ENCODE measurements at regions not wholly inside any gene's neighbourhood (a gene's known extent, or its start where the extent isn't known, plus 50 kb on each side); places are given as distances from the start of the nearest gene placed in this dataset.

- no peak for TF ChIP-seq CTCF (tag by site-specific recombination; IDR thresholded peaks at IDR 0.05)
- no peak for TF ChIP-seq ZBTB26 (tag by site-specific recombination; optimal IDR thresholded peaks at IDR 0.05)
- no peak for TF ChIP-seq YY1 (tag by site-specific recombination; IDR thresholded peaks at IDR 0.05)
- TF ChIP-seq ZNF112 (tag by site-specific recombination; IDR thresholded peaks at IDR 0.05) = no peak
- no peak for TF ChIP-seq ZNF292 (tag by site-specific recombination; IDR thresholded peaks at IDR 0.05; ENCODE audit: borderline replicate concordance, low read depth)
These were observed 178.4 kb downstream of the MAFB start for GRCh38 chr20:40510622-40511021.

Measured in HEK293 (cell line).